ENCODE measurements at regions not wholly inside any gene's neighbourhood (a gene's known extent, or its start where the extent isn't known, plus 50 kb on each side); places are given as distances from the start of the nearest gene placed in this dataset.

GRCh38 chr3:6732807-6733206 lies 128.1 kb upstream of the GRM7 start:
- TF ChIP-seq CTCF (IDR thresholded peaks at IDR 0.05; ENCODE audit: low read length, missing control alignments) = no peak
- DNase-seq (ENCODE audit: low read depth) = no peak
- H3K4me3 ChIP-seq (replicated peaks; ENCODE audit: low read depth, low read length) = no peak overlapping the region

- DNase-seq (ENCODE audit: low read depth) = no peak
- no peak for TF ChIP-seq CTCF (IDR thresholded peaks at IDR 0.05; ENCODE audit: low read length, missing control alignments)
These were observed 127.1 kb upstream of the GRM7 start for GRCh38 chr3:6733699-6734394.

GRCh38 chr3:6734395-6734746 lies 126.5 kb upstream of the GRM7 start:
- no peak for DNase-seq (ENCODE audit: low read depth)
- H3K4me3 ChIP-seq (replicated peaks; ENCODE audit: low read depth, low read length) = no peak overlapping the region
- TF ChIP-seq CTCF (IDR thresholded peaks at IDR 0.05; ENCODE audit: low read length, missing control alignments) = no peak

More at GRCh38 chr3:6733699-6734394, 127.1 kb upstream of the GRM7 start:
- no peak overlapping the region for H3K4me3 ChIP-seq (replicated peaks; ENCODE audit: low read depth, low read length)

GRCh38 chr3:6736836-6737629 lies 123.9 kb upstream of the GRM7 start:
- TF ChIP-seq CTCF (IDR thresholded peaks at IDR 0.05; ENCODE audit: low read length, missing control alignments) = no peak
- DNase-seq (ENCODE audit: low read depth) = no peak
- H3K4me3 ChIP-seq (replicated peaks; ENCODE audit: low read depth, low read length) = no peak overlapping the region

GRCh38 chr3:6737630-6738029 lies 123.3 kb upstream of the GRM7 start:
- H3K4me3 ChIP-seq (replicated peaks; ENCODE audit: low read depth, low read length) = no peak overlapping the region
- DNase-seq (ENCODE audit: low read depth) = no peak
- TF ChIP-seq CTCF (IDR thresholded peaks at IDR 0.05; ENCODE audit: low read length, missing control alignments) = no peak

- DNase-seq (ENCODE audit: low read depth) = no peak
- H3K4me3 ChIP-seq (replicated peaks; ENCODE audit: low read depth, low read length) = no peak overlapping the region
- no peak for TF ChIP-seq CTCF (IDR thresholded peaks at IDR 0.05; ENCODE audit: low read length, missing control alignments)
These were observed 121.6 kb upstream of the GRM7 start for GRCh38 chr3:6739288-6739687.
